GM18951 (cell line): ENCODE measurements at regions not wholly inside any gene's neighbourhood (a gene's known extent, or its start where the extent isn't known, plus 50 kb on each side); places are given as distances from the start of the nearest gene placed in this dataset.

Source experiments
- POLR2A ChIP-seq: IDR thresholded peaks from 4 replicates; pipeline ENCODE4 v1.6.1; 2011; ENCODE audit warnings: mild to moderate bottlenecking; ENCODE audit not compliant: insufficient read length, insufficient read depth; ENCODE audit errors: extremely low read depth
- in situ Hi-C: fragments of 300-500 bp; cut with MboI; formaldehyde crosslinking; loops from one replicate; pipeline ENCODE4 v1.12.0; 2022; ENCODE audit warnings: low sequenced_read_pairs, mixed read lengths, inconsistent platforms; ENCODE audit not compliant: unreplicated experiment

- TF ChIP-seq POLR2A = no peak
- in situ Hi-C loops = no loop called here
Measured at GRCh38 chr21:18460979-18461378, 57.4 kb upstream of the TMPRSS15 start.

DNA sequence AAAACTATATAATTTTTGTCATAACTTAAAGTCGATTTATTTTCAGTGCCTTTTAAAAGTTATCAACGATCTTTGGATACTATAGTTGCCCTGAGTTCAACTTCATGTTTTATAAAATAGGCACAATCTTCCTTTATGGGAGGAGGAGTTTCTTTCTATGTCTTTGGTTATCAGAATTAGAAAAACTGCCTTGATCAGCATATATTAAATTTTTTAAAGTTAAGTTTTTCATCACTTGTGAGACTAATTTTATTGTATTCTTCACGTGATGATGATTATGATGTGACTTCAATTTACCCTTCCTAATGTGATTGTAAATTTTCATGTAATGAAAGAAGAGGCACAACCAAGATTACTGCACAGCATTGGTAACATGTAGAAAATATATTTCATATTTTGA lies 58.2 kb upstream of the TMPRSS15 start:
- no peak for TF ChIP-seq POLR2A
- in situ Hi-C loops = no loop called here

GRCh38 chr21:18467715-18468114 lies 64.1 kb upstream of the TMPRSS15 start:
- no peak for TF ChIP-seq POLR2A
- in situ Hi-C loops = no loop called here

DNA sequence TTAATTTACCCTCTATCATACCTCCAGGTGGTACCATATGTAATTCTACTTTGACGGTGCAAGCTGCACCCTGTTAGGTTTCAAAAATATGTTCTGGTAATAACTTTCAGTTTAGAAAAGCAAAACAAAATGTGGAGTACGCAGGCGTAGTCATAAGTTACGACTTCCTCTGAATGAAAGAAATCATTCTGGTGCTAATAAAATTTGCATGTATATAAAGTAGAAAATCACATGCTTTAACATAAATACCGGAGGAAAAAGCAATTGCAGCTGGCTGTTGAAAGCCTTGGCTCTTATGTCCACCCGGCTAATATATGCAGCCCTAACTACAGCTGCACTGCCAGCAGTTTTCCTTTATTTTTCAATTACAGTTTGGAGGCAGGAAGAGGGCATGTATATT lies 65.2 kb upstream of the TMPRSS15 start:
- TF ChIP-seq POLR2A = no peak

GRCh38 chr21:18476639-18477038 lies 73.1 kb upstream of the TMPRSS15 start:
- in situ Hi-C loops = no loop called here
- TF ChIP-seq POLR2A = no peak

More for the DNA sequence above, 65.2 kb upstream of the TMPRSS15 start:
- in situ Hi-C loops = no loop called here

GRCh38 chr21:18477043-18477442 lies 73.5 kb upstream of the TMPRSS15 start:
- no peak for TF ChIP-seq POLR2A
- in situ Hi-C loops = no loop called here

- no peak for TF ChIP-seq POLR2A
- in situ Hi-C loops = no loop called here
Measured at GRCh38 chr21:18478513-18478912, 74.9 kb upstream of the TMPRSS15 start.

DNA sequence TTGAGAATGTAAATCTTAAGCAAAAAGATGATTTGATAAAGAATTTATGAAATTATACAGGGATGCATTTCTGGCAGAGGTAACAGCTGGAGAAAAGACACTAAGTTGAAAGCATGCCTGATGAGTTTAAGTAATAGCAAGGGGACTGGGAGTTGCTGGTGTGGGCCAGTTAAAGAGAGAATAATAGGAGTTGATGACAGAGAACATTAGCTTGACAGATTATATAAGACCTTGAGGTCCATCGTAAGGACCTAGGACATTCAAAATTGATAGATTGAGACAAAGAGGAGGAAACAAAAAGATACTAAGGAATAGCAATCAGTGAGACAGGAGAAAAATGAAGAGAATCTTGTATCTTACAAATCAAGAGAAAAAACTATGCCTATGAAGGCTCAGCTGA lies 84.7 kb upstream of the TMPRSS15 start:
- no peak for TF ChIP-seq POLR2A
- in situ Hi-C loops = no loop called here

GRCh38 chr21:18493422-18493821 lies 89.8 kb upstream of the TMPRSS15 start:
- in situ Hi-C loops = no loop called here

GRCh38 chr21:18495523-18495922 lies 91.9 kb upstream of the TMPRSS15 start:
- in situ Hi-C loops = no loop called here
- no peak for TF ChIP-seq POLR2A

More at GRCh38 chr21:18493422-18493821, 89.8 kb upstream of the TMPRSS15 start:
- TF ChIP-seq POLR2A = no peak

- no peak for TF ChIP-seq POLR2A
- in situ Hi-C loops = no loop called here
Measured at GRCh38 chr21:18498431-18498830, 94.8 kb upstream of the TMPRSS15 start.

DNA sequence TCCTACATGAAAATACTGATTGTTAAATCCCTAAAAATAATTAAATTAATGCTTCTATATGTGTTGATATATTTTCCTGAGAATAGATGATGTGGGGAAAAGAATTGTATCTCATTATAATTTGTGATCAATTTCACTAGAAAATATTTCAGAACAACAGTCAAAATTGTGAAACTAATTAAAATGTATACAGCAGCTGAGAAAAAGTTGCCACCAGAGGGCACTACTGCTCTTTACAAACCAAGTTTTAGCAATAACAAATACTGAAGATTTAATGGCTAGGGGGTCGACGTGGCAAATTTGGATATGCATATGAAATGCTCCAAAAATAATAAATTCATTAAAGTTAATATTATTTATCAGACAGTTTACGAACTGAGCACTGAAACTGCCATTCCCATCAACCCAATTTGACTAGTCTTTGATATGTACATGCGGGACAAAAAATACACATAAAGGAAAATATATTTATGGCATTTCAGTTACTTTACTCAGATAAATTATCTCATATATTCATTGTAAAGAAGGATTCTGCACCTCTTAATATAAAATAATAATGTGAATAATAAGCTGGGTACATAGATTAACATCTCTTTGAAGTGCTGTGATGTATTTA lies 96.3 kb upstream of the TMPRSS15 start:
- TF ChIP-seq POLR2A = no peak
- in situ Hi-C loops = no loop called here

DNA sequence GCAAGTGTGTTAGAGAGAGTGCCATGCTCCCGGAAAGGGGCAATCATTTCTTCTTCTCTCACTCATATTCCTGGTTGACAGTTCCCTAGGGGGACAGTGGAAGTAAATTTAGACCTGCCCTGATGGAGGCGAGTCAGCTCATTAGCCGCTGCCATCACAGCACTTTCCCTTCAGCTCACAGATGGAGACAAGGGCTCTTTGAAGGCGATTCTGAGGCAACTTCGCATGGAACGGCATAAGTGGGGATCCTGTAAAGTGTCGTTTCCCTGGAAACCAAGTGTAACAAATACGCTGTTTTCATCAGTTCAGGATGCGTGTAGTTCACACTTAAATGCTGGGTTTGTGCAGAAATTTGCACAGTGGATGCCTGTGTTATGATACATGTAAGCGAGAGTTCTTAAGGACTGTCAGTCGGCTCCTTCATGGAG lies 114.5 kb upstream of the TMPRSS15 start:
- TF ChIP-seq POLR2A = no peak
- in situ Hi-C loops = no loop called here

- TF ChIP-seq POLR2A = no peak
- in situ Hi-C loops = no loop called here
Measured at GRCh38 chr21:18521204-18521603, 117.6 kb upstream of the TMPRSS15 start.
